DND-41 (cell line): ENCODE measurements at regions not wholly inside any gene's neighbourhood (a gene's known extent, or its start where the extent isn't known, plus 50 kb on each side); places are given as distances from the start of the nearest gene placed in this dataset.

Source experiments
- EZH2 ChIP-seq: IDR thresholded peaks from 3 replicates; pipeline ENCODE4 v1.6.1; 2012; ENCODE audit warnings: borderline replicate concordance, low read depth, mild to moderate bottlenecking, moderate library complexity, low read length, inconsistent platforms; ENCODE audit not compliant: severe bottlenecking
- TF ChIP-seq, protein P1 (sequence below): IDR thresholded peaks from 2 replicates; pipeline ENCODE4 v1.5.1; 2012; ENCODE audit warnings: borderline replicate concordance, low read length, moderate library complexity, mild to moderate bottlenecking; ENCODE audit not compliant: poor library complexity, severe bottlenecking; ENCODE audit errors: extremely low read depth

DNA sequence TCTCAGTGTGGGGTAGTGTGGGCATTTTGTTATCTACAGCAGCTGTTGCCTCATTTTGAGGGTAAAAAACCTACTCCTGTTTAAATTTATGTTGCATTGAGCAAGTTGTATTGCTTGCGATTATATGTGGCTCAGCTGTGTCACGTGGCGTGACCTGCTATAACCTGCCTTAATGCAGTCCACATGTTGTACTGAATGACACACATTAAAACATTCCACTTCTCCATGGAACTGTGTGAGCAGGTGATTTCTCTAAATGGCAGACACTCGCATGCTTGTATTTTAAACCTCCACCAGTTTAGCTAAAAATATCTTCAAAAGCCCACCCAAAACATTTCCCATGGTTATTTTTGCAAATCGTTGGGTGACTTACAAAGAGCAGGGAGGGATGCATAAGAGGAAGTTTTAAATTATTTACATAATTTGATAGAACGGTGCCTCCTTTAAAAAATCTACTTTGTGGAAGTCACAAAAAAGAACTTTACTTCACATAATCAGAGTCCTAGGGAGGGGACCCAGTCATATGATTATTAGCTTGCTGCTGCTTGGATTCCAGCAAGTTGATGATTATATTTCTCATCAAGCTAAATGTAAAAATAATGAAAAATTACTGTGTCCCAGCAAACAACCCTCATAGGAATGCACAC is 163.3 kb upstream of the ZEB2 start:
- TF ChIP-seq, protein P1, sequence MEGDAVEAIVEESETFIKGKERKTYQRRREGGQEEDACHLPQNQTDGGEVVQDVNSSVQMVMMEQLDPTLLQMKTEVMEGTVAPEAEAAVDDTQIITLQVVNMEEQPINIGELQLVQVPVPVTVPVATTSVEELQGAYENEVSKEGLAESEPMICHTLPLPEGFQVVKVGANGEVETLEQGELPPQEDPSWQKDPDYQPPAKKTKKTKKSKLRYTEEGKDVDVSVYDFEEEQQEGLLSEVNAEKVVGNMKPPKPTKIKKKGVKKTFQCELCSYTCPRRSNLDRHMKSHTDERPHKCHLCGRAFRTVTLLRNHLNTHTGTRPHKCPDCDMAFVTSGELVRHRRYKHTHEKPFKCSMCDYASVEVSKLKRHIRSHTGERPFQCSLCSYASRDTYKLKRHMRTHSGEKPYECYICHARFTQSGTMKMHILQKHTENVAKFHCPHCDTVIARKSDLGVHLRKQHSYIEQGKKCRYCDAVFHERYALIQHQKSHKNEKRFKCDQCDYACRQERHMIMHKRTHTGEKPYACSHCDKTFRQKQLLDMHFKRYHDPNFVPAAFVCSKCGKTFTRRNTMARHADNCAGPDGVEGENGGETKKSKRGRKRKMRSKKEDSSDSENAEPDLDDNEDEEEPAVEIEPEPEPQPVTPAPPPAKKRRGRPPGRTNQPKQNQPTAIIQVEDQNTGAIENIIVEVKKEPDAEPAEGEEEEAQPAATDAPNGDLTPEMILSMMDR, result no peak
- TF ChIP-seq EZH2, result no peak
